Activated CD4-positive, alpha-beta T cell treated with anti-CD3 and anti-CD28 coated beads, Interleukin-2, amount 50 U/mL, for 4 hours (primary cell): ENCODE measurements at regions not wholly inside any gene's neighbourhood (a gene's known extent, or its start where the extent isn't known, plus 50 kb on each side); places are given as distances from the start of the nearest gene placed in this dataset.
"Not testable (repeated sequence)": the region's sequence is repeated elsewhere in the genome, so short reads cannot be mapped to it uniquely, and the experiment has no call there.

Source experiments
- DNase-seq, 2 experiments: peaks; one replicate each; pipeline ENCODE4 v3.0.0-alpha.2; 2020

DNA sequence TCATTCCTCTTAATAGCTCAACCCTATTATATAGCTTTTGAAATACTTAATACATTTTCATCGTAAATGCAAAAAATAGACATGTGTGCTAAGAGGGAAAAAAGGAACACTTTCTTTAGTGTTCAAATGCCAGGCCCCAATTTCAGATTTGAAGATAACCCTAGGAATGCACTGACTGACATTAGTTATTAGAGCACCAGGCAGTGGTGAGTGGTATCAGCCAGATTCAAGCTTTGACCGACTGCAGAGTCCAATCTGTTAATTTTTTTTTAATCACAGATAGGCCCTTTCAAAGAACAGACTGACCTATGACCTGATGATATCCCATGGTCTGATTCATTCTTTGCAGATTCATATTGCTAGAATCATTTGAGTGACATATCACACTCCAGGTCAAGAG lies 874.2 kb upstream of the CHORDC1 start:
- no peak for DNase-seq

DNA sequence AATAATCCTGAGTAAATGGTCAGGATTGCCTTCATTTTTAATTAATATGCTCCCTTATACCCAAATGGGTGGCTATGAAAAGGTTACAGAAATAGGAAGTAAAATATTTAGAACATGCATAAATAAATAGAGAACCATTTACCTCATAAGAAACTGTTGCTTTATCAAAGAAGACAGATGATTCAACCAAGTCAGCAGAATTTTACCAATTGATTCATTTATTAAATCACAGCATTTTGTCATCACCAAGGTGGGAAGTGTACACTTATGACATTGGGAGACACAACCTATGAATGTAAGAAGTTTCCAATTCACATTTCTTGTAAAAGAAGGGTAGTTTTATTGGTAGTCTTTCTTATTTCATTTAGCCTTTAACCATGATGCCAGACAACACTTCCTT lies 870.3 kb upstream of the CHORDC1 start:
- no peak for DNase-seq

DNA sequence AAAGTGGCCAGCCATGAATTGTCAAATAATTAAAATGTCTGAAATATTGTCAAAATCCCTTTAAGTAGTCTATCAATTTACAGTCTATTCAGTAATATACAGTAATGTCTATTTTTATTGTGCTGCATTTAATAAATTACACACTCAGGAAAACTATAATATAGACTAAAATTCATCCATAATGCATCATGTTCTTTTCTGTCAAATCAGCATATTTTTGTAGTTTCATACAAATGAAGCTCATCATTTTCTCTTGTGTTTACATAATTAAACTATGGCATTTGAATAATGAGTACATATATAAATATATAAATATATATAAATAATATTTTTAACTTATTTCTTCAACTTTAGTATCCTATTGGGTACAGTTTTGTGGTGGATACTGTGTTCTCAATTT lies 868.7 kb upstream of the CHORDC1 start:
- no peak for DNase-seq

DNA sequence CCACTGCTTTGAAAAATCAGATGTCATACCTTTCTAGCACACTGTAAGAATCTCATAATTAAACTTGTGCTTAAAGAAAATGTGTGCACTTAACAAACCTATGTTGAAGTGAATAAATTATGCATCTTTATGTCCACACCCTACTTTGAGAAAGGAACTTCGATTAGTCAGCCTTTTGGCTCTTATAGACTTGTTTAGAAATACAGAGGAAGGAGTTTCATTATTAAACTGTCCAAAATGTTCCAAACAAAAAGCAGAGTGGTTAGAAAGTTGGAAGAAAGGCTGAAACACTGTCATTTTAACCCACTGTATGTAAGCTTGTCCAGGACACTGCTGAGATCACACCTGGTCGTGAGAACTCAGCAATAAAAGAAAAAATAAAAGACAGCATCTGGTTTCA lies 863.2 kb upstream of the CHORDC1 start:
- no peak for DNase-seq

DNA sequence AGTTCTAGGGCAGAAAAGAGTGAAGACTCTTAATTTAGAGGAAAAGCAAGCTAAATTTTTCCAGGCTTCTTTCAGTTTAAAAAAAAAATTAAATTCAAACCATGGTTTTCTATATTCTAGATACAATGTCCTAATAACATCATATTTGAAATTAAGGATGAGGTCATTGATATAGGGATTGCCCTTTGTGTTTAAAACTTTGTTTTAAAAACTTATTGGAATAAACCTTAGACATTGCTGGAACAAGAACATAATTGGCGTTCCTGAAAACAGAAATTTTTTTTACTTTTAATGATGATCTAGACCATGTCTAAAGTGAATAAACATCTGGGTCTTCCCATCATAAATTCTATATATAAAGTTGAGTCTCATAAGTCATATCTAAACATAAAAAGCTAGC lies 859.4 kb upstream of the CHORDC1 start:
- no peak for DNase-seq

DNA sequence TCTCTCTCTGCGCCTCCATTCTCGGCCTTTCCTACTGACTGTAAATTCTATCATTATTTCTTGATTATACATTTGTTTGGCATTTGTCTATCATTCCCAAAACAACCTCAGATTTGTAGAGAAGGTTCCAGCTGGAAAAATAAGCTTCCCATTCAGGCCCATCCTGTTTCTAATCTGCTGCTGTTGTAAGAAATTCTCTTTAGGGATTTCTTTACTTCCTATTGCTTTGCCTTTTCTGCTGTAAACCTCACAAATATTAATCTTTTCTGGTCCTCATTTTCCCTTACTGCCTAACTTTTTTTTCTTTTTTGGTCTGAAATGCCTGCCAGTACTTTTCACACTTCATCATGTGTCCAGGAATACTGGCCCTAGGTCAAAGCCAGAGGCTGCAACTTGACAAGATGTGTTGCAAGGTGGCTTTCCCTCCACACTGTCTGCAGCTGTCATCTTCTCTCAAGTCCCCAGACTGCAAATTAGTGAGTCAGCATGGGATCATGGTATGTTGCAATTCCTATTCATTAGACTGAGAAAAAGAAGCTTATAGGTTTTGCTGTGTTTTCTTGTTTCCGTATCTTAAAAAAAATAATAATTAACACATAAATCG lies 858.7 kb upstream of the CHORDC1 start:
- DNase-seq: no peak

DNA sequence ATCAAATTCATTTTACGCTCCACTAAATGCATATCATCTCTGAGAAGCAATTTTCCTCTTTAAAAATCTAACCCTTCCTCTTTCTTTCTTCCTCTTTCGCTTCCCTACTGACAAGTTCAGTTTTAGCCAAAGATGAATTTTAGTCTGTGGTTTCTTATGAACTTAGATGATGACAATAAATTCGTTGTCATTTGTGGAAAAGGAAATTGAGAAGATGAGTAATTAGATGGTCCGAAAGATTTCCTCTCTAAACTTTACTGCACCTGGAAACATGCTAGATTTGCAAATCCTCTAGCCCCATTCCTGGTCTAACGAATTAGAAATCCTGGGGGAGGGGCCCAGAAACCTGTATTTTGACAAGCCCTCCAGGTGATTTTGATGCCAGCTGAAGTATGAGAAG lies 855.4 kb upstream of the CHORDC1 start:
- no peak for DNase-seq

DNA sequence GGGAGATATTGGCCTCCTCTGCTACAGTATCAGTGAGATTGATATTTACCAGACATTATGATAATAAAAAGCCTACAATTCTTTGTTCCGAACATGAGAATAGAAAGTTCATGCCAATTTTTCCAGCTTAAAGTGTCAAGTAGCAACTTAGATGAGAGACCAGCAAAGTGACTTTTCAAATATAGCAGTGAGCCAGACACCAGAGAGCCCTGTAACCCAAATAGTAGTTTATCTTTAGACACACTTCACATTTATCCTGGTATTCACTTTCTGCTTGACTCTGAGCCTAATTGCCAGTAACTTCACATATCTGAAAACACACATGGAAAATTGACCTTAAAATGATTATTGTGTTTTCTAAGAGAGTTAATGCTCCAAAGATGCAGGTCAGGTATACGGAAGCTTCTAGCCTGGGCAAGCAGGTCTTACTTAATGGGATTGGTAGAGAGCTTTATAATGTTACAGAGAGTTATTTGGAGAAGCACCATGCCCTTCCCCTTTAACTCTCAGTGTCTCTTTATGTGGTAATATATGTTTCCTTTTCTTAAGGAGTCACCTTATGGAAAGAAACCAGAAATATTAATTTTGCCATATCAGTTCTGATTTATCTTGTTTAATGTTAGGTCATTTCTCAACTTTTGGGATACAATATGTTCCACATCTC lies 852.3 kb upstream of the CHORDC1 start:
- DNase-seq: no peak

DNA sequence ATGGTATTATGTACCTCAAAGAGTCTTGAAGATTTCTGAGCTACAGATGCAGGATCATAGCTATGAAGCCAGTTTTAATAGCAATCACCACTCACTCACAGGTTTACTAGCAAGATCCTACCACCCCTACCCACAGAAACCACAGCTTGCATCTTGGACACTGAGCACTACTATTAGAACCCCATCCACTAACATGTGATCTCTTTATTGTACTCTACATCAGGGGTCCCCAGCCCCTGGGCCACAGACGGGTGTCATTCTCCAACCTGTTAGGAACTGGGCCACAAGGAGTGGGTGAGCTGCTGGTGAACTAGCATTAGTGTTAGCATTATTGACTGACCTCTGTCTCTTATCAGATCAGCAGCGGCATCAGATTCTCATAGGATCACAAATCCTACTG lies 844.8 kb upstream of the CHORDC1 start:
- no peak for DNase-seq

DNA sequence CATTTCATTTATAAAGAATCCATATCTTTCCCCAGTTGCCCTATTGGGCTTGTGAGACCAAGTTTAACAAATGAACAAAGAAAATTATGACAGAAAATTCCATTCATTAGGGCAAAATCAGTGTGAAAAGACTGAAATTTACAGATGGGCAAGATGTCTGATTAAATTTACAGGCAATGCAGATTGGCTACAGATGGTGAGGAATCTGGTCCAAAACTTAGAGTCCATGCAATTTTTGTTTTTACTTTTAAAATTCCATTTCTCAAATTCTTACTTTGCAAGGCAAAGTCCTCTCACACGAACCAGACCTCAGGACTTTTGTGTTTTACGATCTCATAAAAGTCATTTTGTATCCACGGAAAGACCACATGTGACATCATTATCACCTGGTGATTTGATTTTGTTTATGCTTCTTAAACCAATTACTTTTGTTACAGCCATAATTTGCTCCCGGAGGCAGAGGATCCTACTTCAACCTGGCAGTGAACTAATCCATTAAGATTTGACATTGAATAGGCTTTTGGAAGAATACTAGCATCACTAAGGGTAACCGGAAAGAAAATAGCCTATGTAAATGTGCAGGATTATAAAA lies 843.7 kb upstream of the CHORDC1 start:
- no peak for DNase-seq

DNA sequence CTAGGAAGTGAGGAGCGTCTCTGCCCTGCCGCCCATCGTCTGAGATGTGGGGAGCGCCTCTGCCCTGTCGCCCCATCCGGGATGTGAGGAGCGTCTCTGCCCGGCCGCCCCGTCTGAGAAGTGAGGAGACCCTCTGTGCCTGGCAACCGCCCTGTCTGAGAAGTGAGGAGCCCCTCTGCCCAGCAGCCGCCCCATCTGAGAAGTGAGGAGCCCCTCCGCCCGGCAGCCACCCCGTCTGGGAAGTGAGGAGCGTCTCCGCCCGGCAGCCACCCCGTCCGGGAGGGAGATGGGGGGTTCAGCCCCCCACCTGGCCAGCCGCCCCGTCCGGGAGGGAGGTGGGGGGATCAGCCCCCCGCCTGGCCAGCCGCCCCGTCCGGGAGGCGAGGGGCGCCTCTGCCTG lies 840.5 kb upstream of the CHORDC1 start:
- not testable (repeated sequence) for DNase-seq

DNA sequence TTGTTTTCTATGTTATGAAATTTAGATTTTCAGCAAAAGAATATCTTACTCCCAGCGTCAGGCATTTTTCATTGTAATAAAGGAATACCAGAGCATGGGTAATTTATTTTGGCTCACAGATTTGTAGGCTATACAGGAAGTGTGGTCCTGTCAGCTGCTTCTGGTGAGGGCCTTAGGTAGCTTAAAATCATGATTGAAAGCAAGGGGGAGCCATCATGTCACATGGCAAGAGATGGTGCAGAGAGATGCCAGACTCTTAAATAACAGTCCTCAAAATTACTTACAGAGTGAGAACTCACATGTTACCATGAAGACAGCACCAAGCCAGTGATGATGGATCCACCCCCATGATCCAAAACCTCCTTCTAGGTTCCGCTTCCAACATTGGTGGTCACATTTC lies 825.0 kb upstream of the CHORDC1 start:
- DNase-seq: no peak

DNA sequence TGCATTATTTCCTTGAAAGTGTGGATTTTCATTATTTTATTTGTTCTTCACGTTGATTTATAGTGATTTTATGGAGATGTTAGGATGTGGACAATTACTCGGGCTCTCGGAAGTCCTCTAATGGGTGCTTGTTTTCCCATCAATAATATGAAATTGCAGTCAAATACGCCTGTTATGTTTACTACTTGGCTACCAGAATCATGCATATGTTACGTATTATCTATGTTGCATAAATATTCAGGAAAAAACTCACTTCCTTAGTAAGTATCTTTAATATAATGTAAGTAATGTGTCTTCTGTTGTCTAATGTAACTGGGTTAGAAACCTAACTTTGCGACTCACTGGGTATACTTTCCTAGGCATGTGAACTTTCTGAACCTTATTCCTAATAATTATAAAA lies 823.4 kb upstream of the CHORDC1 start:
- no peak for DNase-seq

DNA sequence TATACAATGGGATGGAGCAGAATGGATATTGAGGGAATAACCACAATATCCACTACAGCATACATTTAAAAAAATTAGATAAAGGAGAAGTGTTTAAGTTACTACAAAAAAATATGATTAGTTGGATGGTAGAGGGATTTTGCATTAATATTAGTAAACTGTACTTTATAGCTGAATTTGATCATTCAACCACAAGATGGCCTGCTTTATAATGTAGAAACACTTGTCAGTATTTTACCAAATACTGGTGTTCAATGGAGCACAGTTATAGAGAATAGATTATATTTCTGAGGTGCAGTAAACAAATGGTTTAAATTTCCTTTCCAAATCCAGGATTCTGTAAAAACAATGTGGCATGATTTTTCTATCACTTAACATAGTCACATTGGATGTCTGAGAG lies 818.8 kb upstream of the CHORDC1 start:
- DNase-seq: no peak

DNA sequence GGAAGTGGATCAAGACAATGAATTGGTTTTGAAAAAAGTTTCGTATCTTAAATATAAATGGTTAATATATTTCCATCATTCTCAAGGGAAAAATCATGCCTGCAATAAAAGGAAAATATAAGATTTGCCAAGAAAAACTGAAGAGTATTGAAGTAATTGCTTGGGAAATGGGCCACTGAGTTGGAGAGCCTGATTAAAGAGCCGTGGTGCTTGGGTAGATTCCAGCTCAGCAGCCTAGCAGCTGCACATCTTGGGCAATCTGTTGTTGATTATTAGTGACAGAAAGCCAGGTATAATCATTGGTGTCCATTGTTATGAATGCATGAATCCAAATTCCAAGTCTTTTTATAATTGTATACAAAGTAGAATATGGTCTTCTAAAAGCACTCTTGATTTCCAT lies 800.9 kb upstream of the CHORDC1 start:
- no peak for DNase-seq

DNA sequence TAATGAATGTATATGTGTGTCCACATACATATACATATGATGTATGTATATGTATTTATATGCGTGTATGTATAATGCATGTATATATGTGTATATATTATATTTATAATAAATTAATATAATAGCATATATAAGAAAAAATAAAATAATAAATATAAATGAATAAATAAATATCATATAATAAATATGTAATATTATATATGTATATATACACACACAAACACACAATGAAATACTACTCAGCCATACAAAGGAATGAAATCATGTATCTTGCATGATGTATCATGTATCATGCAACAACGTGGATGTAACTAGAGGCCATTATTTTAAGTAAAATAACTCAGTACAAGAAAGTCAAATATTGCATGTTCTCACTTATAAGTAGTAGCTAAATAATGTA lies 788.7 kb upstream of the CHORDC1 start:
- DNase-seq: no peak

DNA sequence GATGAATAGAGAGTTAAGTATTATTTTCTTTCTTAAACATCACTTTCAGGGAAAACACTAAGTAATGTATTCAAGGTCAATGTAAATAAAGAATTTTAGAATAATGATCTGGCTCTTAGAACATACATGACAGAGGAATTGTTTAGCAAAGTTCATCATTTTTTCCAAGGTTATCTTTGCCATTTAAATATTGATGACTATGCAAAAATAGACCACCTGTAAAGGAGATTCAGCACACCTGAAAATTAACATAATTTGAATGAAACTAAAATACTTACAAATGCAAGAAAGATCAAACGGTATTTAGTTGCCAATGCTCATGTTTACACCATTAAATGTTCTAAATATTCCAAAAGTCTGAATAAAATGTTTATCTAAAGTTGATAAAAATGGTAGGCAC lies 782.6 kb upstream of the CHORDC1 start:
- DNase-seq: no peak

DNA sequence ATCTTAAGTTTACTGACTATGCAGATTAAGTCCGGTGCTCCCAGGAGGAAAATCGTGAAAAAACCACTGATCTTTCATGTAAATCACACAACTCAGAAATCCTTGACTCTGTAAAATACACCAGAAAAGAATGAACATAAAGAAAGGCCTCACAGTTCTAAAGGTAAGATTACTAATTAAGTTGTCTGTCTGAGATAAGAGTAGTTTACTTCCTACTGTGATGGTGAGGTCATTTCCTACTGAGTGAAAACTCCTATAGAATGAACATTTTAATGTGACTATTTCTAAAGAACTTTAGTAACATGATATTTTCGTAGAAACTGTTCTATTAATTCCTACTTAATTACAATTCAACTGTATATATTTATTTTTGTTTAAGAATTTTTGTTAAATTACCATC lies 774.4 kb upstream of the CHORDC1 start:
- no peak for DNase-seq

DNA sequence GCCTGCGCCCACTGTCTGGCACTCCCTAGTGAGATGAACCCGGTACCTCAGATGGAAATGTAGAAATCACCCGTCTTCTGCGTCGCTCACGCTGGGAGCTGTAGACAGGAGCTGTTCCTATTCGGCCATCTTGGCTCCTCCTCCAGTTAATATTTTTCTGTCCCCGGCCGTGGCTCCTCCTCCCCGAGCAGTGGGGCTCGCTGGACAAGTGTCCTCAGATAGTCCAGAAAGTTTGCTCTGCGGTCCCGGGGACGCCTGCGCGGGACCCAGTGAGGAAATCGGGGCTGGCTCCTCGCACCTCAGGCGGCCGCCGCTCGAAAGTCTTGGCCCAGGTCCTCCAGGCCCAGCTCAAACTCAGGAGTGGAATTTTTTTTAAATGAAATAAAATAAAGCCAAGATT lies 749.3 kb upstream of the CHORDC1 start:
- not testable (repeated sequence) for DNase-seq

DNA sequence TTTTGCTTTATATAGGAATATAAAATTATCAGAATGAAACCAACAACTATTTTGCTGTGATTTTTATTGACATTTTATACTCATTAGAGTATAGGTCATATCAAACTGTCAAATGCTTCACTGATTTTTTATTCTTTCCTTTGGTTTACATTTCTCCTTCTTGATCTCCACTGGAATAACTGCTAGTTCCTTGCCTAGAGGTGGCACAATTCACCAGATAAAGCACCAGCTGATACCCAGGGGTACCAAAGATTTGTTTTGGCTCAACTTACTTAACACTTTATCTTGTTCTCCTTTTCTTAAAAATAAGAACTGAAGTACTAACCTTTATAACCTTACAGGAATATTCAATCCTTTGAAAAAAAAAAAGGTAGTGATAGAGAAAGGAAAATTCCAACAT lies 725.1 kb upstream of the CHORDC1 start:
- no peak for DNase-seq

DNA sequence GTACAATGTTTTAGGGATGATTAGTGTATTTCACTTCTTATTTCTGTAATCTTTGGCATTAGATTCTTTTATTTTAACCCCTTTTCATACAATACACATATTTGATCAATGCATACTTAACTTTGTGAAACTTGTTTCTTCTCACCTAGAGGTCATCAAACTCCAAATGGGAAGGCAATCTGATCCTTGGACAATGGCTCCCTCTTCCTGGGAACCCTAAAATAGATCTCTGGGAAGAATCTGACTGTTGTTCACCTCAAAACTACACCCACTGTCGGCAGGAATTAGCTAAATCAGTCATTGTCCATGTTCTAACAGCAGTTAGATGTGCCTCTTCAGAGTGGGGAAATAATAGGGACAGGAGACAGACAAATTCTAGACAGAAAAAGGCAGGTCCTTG lies 707.4 kb upstream of the CHORDC1 start:
- no peak for DNase-seq

DNA sequence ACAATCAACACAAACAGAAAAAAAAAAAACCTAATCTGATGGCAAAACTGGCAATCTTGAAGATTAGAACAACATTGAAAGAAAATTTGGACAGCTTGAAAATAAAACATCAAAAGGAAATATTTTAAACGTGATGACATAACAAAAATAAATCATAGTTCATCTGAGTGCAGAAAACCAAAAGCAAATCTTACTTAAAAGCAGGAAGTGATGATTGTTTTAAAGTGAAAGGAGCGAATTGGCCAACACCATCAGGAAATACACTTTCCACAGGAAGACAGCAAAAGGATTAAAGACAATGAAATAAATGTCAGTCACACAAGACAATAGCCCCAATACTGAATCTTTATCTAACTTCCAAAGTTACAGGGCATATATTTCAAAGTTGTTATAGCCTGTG lies 696.5 kb upstream of the CHORDC1 start:
- DNase-seq: no peak

DNA sequence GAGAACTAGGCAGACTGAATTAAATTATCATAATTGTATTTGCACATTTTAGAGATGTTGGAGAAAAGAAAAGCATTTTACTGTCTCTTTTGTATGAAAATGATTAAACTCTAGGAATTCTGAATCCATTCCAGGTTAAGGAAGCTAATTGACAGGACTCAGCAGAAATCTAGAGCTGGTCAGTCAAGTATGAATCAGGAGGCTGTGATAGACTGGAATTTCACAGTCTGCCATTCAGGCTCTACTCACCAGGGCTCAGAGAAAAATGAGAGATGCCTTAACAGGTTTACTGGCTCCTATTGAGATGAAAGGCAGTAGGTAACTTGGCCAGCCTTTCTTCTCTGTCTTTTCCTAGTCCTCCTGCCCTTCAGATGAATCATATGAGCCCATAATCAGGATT lies 693.9 kb upstream of the CHORDC1 start:
- no peak for DNase-seq

DNA sequence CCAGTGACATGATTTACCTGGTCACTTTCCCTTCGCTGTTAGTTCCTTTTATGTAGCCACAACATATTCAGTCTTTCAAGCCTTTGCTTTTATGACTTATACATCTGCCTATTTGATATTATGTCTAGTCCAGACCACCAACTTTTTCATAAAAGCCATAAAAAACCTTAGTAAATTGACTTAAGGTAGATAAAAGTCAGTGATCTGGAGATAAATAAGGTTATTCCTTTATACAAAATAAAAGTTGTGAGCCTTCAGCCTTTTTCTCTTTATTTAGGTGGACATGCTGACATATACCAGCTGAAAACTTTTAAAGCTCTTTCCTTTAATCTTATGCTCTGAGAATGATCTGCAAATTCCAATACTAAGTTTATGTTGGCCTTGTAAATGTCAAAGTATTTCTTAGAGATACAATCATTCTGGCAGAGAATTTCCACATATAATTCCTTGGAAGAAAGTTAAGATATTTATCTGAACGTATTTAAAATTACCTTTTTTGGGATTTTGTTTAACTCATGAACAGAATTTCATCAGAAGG lies 690.4 kb upstream of the CHORDC1 start:
- DNase-seq: no peak

DNA sequence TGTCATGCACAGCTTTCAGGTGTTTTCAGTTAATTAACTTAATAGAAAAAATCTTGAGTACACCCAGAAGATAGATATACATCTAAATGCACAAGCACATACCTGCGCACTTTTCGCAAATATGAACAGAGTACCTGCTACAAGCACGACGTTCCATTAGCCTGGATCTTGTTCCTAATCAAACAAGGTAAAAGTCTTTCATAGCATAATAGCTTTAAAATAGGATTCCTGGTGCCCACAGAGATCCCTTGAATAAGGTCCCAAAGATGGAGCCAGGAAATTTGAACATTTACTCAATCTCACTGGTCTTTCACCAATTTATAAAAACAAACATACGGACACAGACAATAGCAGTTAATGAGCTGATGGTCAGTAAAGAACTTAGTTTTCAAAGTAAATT lies 689.8 kb upstream of the CHORDC1 start:
- DNase-seq: no peak
